PFSK-1 (cell line): ENCODE measurements at regions not wholly inside any gene's neighbourhood (a gene's known extent, or its start where the extent isn't known, plus 50 kb on each side); places are given as distances from the start of the nearest gene placed in this dataset.

ENCODE experiments used
- FOXP2 ChIP-seq: optimal IDR thresholded peaks from 2 replicates; pipeline ENCODE3; 2011; ENCODE audit warnings: borderline replicate concordance, control low read depth, inconsistent platforms; ENCODE audit not compliant: insufficient read depth; ENCODE audit errors: extremely low read length, extremely low read depth
- POLR2AphosphoS5 ChIP-seq: IDR thresholded peaks from 2 replicates; pipeline ENCODE4 v1.6.1; 2012; ENCODE audit warnings: low read depth, mild to moderate bottlenecking, control low read depth, low read length, moderate library complexity
- REST ChIP-seq, 2 experiments: IDR thresholded peaks; 2 replicates each; pipeline versions ENCODE4 v1.6.1 to v1.8.0; 2011 to 2012; ENCODE audit warnings: low read depth in 2 of 2, low read length in 2 of 2, control low read depth in 1 of 2, inconsistent platforms in 1 of 2, mild to moderate bottlenecking in 1 of 2, moderate library complexity in 1 of 2; ENCODE audit not compliant: insufficient read depth in 1 of 2
- SIN3A ChIP-seq: IDR thresholded peaks from 2 replicates; pipeline ENCODE4 v1.6.1; 2012; ENCODE audit warnings: mild to moderate bottlenecking, low read length, moderate library complexity, borderline replicate concordance; ENCODE audit not compliant: insufficient read depth
- TAF1 ChIP-seq: IDR thresholded peaks from 2 replicates; pipeline ENCODE4 v1.6.1; 2012; ENCODE audit warnings: low read length, control low read depth, borderline replicate concordance; ENCODE audit not compliant: insufficient read depth

DNA sequence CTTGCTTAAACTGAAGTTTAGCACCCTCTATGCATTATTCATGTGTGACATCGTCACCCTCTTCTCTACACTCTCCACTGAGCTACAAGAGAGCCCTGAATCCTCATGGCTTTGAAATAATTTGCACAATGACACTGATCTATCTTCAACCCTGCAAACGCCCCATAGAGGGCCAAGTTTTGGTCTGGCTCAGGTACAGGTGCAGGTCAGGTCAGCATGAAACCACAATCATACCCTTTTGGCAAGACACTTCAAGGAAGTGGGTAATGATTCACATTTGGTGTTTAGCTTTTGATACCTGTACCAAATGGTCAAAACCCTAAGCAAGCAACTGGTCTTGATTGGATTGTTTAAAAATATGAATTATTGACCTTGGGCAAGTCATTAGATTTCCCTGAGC lies 122.2 kb upstream of the CADM1 start:
- TF ChIP-seq REST (IDR thresholded peaks at IDR 0.05; ENCODE audit: insufficient read depth in 1 of 2, low read depth in 2 of 2, low read length in 2 of 2), result no peak
- no peak for TF ChIP-seq SIN3A
- TF ChIP-seq TAF1, result no peak
- no peak for TF ChIP-seq POLR2AphosphoS5
- no peak for TF ChIP-seq FOXP2

DNA sequence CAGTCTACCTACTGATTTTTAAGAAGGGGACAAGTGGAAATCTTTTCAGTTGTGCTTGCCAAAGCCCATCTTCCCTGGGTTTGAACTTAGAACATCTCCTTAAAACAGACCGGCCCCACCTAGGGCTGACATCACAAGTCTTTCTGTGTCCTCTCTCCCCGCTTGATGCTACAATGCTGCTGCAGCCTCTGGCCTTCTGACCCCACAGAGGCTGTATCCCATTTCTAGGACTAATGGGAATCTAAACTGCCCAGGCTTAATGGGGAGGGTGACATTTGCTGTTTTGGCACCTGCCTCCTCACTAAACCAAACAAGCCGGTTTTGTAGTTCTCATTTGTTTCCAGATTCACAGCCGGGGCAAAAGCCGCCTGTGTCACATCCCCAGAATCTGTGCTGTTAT lies 121.3 kb upstream of the CADM1 start:
- TF ChIP-seq REST (IDR thresholded peaks at IDR 0.05; ENCODE audit: insufficient read depth in 1 of 2, low read depth in 2 of 2, low read length in 2 of 2) (no peak), SIN3A (no peak), FOXP2 (no peak), TAF1 (no peak), POLR2AphosphoS5 (no peak)

GRCh38 chr11:115624065-115624464 lies 119.8 kb upstream of the CADM1 start:
- TF ChIP-seq SIN3A (no peak), TAF1 (no peak), REST (IDR thresholded peaks at IDR 0.05; ENCODE audit: insufficient read depth in 1 of 2, low read depth in 2 of 2, low read length in 2 of 2) (no peak), FOXP2 (no peak), POLR2AphosphoS5 (no peak)

DNA sequence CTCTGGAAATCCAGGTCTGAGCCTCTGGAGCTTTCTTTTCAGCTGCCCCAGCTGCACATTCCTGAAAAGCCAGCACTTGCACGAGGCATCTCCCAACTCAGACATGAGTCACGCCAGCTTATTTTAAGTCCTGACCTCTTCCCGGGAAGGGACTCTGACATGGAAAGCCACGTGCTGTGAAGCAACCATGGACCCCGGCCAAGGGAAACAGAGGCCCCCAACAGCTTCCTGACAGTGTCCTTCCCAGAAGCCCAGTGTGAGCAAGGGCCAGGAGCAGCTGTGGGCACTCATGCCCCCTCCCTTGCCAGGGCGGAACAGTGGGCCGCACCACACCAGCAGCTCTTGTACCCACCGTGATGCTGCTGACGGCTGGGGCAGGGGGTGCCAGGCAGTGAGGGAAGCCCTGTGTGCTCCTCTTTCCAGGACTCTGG lies 118.8 kb upstream of the CADM1 start:
- TF ChIP-seq REST (IDR thresholded peaks at IDR 0.05; ENCODE audit: insufficient read depth in 1 of 2, low read depth in 2 of 2, low read length in 2 of 2) (no peak; a peak in 1 of 4 replicates), FOXP2 (no peak), POLR2AphosphoS5 (no peak), TAF1 (no peak), SIN3A (no peak)

DNA sequence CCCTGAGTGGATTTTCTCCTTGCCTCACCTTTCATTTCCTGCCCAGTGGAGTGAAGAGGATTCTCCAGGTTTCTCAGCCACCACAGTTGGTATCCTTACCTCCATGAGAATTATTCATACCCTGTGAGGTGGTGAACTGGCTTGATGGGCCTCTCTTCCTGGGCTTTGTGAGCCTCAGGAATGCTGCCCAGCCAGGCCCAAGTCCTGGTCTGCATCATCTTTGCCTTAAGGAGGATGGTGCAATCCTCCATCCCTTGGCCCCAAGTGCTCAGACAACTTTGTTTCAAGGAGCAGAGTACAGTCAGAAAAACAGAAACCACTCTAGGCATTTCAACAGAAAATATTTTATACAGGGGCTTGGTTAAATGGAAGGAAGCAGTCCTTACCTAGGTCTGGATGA lies 114.2 kb upstream of the CADM1 start:
- TF ChIP-seq POLR2AphosphoS5 (no peak), SIN3A (no peak), TAF1 (no peak), FOXP2 (no peak), REST (IDR thresholded peaks at IDR 0.05; ENCODE audit: insufficient read depth in 1 of 2, low read depth in 2 of 2, low read length in 2 of 2) (no peak)
